Common myeloid progenitor, CD34-positive (primary cell): ENCODE measurements at regions not wholly inside any gene's neighbourhood (a gene's known extent, or its start where the extent isn't known, plus 50 kb on each side); places are given as distances from the start of the nearest gene placed in this dataset.

Experiments
- CTCF ChIA-PET: fragments of 350-600 bp; sonication (Branson Sonifier 250); formaldehyde crosslinking; loops from one replicate; lab custom pipeline; 2021; ENCODE audit warnings: antibody characterized with exemption; lab: Charles Lee
- POLR2A ChIA-PET: fragments of 350-600 bp; sonication (Branson Sonifier 250); formaldehyde crosslinking; loops from one replicate; lab custom pipeline; 2021; ENCODE audit warnings: antibody characterized with exemption; lab: Charles Lee
- DNase-seq, 3 donors: peaks; one replicate each; pipeline versions ENCODE4 v3.0.0 to v3.0.0-alpha.2; 2013
- H3K27ac ChIP-seq, 2 experiments: 1 replicate in 1 of 2; 2 replicates in 1 of 2; pipeline ENCODE4 v1.7.0; 2013; ENCODE audit warnings: inconsistent platforms in 2 of 2, low read length in 2 of 2, mild to moderate bottlenecking in 2 of 2, low read depth in 1 of 2, moderate library complexity in 1 of 2; ENCODE audit not compliant: severe bottlenecking in 2 of 2, insufficient read depth in 1 of 2, poor library complexity in 1 of 2
- H3K27me3 ChIP-seq, 5 experiments: replicated peaks in 2 of 5; 1 replicate in 3 of 5; 2 replicates in 2 of 5; pipeline versions ENCODE4 v1.6.1 to v1.7.0; 2013; ENCODE audit warnings: low read length in 4 of 5, mild to moderate bottlenecking in 2 of 5, moderate library complexity in 2 of 5, inconsistent platforms in 1 of 5; ENCODE audit not compliant: insufficient read depth in 5 of 5, control insufficient read depth in 4 of 5
- H3K36me3 ChIP-seq, 4 experiments: 1 replicate in 2 of 4; 2 replicates in 2 of 4; pipeline versions ENCODE4 v1.6.1 to v1.7.0; 2013; ENCODE audit warnings: low read length in 3 of 4, control low read depth in 1 of 4, mild to moderate bottlenecking in 1 of 4; ENCODE audit not compliant: control insufficient read depth in 4 of 4, insufficient read depth in 4 of 4
- H3K4me1 ChIP-seq, 4 experiments: 1 replicate in 3 of 4; 2 replicates in 1 of 4; pipeline versions ENCODE4 v1.6.1 to v1.7.1; 2013; ENCODE audit warnings: low read length in 3 of 4, mild to moderate bottlenecking in 3 of 4, control low read depth in 1 of 4, inconsistent platforms in 1 of 4, moderate library complexity in 1 of 4; ENCODE audit not compliant: control insufficient read depth in 4 of 4, insufficient read depth in 4 of 4; ENCODE audit errors: control extremely low read depth in 1 of 4
- H3K4me3 ChIP-seq, 7 experiments: 1 replicate in 4 of 7; 2 replicates in 3 of 7; pipeline versions ENCODE4 v1.5.1 to v1.7.0; 2013; ENCODE audit warnings: mild to moderate bottlenecking in 7 of 7, low read length in 6 of 7, moderate library complexity in 6 of 7, inconsistent platforms in 2 of 7, low read depth in 2 of 7, control low read depth in 1 of 7; ENCODE audit not compliant: insufficient read depth in 4 of 7, control insufficient read depth in 1 of 7; ENCODE audit errors: extremely low read depth in 1 of 7
- H3K9me3 ChIP-seq, 5 experiments: 1 replicate in 4 of 5; 2 replicates in 1 of 5; pipeline versions ENCODE4 v1.6.1 to v1.7.1; 2013; ENCODE audit warnings: low read length in 4 of 5, mild to moderate bottlenecking in 2 of 5, inconsistent platforms in 1 of 5, low read depth in 1 of 5, moderate library complexity in 1 of 5; ENCODE audit not compliant: control insufficient read depth in 4 of 5, insufficient read depth in 2 of 5; ENCODE audit errors: control extremely low read depth in 1 of 5
- WGBS: methylation state at CpG from one replicate; pipeline ENCODE4 v1.1.5; 2013; ENCODE audit not compliant: insufficient coverage; 5-methylcytosine and 5-hydroxymethylcytosine counted together

DNA sequence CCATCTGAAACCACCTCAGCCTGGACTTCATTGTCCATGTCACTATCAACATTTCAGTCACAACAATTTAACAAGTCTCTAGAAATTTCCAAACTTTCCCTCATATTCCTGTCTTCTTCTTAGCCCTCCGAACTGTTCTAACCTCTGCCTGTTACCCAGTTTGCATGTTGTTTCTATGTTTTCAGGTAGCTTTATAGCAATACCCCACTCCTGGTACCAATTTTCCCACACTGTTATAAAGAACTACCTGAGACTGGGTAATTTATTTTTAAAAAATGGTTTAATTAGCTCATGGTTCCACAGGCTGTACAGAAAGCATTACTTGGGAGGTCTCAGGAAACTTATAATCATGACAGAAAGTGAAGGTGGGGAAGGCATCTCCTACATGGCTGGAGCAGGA, 679.2 kb upstream of the FRG1 start:
- H3K4me3 ChIP-seq, result no peak overlapping the region
- H3K9me3 ChIP-seq, result peaks cover 0 to 3% (median 0%) of the 10 kb centered on the region in 5 experiments
- H3K27ac ChIP-seq, result no peak overlapping the region
- ChIA-PET CTCF (no interaction called here), POLR2A (no interaction called here)
- no peaks in the 10 kb centered on the region for H3K27me3 ChIP-seq
- no peaks in the 10 kb centered on the region for H3K36me3 ChIP-seq
- DNase-seq, result no peak
- WGBS, result 100% methylated on average over 1 of the region's 1 CpG
- no peaks in the 10 kb centered on the region for H3K4me1 ChIP-seq

DNA sequence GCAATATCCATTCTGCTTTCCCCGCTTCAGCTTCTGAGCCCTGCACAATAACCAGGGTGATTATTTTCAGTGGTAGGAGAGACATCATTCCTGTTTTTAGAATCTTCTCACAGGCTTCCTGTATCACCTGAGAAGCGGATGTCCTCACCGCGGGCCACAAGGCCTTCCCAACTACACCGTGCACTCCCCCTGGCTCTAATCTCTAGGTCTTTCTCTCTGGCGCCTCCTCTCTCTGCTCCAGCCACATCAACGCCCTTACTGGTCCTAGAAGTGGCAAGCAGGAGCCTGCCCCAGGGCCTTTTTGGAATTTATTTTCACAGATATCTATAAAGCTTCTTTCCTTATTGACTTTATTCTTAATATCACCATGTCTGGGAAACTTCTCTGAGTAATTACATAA, 675.2 kb upstream of the FRG1 start:
- Histone ChIP-seq H3K4me1 (no peaks in the 10 kb centered on the region), H3K27me3 (peaks cover 0 to 3% (median 0%) of the 10 kb centered on the region in 5 experiments), H3K36me3 (no peaks in the 10 kb centered on the region), H3K27ac (no peak overlapping the region), H3K4me3 (no peak overlapping the region), H3K9me3 (peaks cover 0 to 3% (median 0%) of the 10 kb centered on the region in 5 experiments)
- ChIA-PET POLR2A (no interaction called here), CTCF (no interaction called here)
- DNase-seq, result no peak
- 93% methylated on average over 7 of the region's 7 CpGs for WGBS

DNA sequence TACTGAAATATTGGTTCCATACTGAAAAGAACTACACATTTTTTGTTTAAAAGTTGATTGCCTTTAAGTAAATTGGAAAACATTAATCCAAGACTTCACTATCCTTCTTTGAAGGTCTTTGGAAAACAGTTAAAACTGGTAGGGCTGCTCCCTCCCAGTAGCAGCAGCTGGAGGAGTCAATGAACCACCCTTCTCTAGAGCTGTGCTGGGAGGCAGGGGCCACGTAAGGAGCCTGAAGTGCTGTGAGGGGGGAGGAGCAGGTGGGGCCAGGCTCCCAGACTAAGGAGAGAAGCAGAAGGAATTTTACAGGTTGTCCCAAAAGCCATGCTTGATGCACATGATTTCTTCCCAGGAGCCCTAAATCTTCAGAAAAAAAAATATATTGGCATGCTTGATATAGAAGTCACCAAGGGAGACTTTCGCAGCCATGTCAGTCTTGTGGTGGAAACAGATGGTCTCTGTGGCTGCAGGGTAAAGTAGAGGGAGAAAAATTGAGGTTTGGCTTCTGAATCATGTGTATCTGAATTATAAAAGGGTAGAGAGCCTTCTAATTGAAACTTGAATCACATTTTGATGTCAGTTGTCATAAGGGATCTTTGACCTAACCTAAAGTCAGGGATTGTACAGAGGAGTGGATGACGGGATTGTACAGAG, 673.2 kb upstream of the FRG1 start:
- no peaks in the 10 kb centered on the region for H3K4me1 ChIP-seq
- no peaks in the 10 kb centered on the region for H3K9me3 ChIP-seq
- POLR2A ChIA-PET, result no interaction called here
- H3K27ac ChIP-seq, result no peak overlapping the region
- H3K36me3 ChIP-seq, result no peaks in the 10 kb centered on the region
- 84% methylated on average over 3 of the region's 3 CpGs for WGBS
- no peak for DNase-seq
- H3K27me3 ChIP-seq, result peaks cover 0 to 3% (median 0%) of the 10 kb centered on the region in 5 experiments
- CTCF ChIA-PET, result no interaction called here
- no peak overlapping the region for H3K4me3 ChIP-seq

- no peaks in the 10 kb centered on the region for H3K36me3 ChIP-seq
- H3K4me1 ChIP-seq, result no peaks in the 10 kb centered on the region
- CTCF ChIA-PET, result no interaction called here
- H3K27ac ChIP-seq, result no peak overlapping the region
- no peaks in the 10 kb centered on the region for H3K9me3 ChIP-seq
- POLR2A ChIA-PET, result no interaction called here
- WGBS, result no CpG with 5 or more reads among the region's 3 CpGs
- DNase-seq, result no peak
- H3K27me3 ChIP-seq, result no peaks in the 10 kb centered on the region
- no peak overlapping the region for H3K4me3 ChIP-seq
Measured at GRCh38 chr4:189278597-189279165, 662.0 kb upstream of the FRG1 start.

DNA sequence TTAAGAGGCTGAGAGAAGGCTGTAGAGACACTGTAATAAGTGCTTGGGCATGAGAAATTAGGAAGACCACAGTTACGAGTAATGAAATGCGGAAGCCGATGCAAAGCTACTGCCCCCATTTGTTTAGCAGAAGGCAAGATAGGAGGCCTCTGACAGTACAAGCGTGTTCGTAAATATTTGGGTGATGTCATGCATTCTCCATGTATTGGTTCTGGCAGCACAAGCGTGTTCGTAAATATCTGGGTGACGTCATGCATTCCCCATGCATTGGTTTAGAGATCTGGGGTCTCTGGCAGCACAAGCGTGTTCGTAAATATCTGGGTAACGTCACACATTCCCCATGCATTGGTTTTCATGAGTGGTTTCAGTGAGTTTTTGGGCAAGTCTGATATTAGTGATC, 661.5 kb upstream of the FRG1 start:
- Histone ChIP-seq H3K27ac (no peak overlapping the region), H3K9me3 (no peaks in the 10 kb centered on the region), H3K36me3 (no peaks in the 10 kb centered on the region), H3K27me3 (no peaks in the 10 kb centered on the region), H3K4me1 (no peaks in the 10 kb centered on the region), H3K4me3 (no peak overlapping the region)
- ChIA-PET POLR2A (no interaction called here), CTCF (no interaction called here)
- 96% methylated on average over 11 of the region's 11 CpGs for WGBS
- no peak for DNase-seq

- WGBS, result 72% methylated on average over 8 of the region's 8 CpGs
- Histone ChIP-seq H3K9me3 (no peaks in the 10 kb centered on the region), H3K27me3 (no peaks in the 10 kb centered on the region), H3K4me3 (no peak overlapping the region), H3K27ac (no peak overlapping the region), H3K4me1 (no peaks in the 10 kb centered on the region), H3K36me3 (no peaks in the 10 kb centered on the region)
- no peak for DNase-seq
- ChIA-PET CTCF (no interaction called here), POLR2A (no interaction called here)
Measured at GRCh38 chr4:189285377-189285776, 655.3 kb upstream of the FRG1 start.

GRCh38 chr4:189291939-189292338, 648.7 kb upstream of the FRG1 start:
- Histone ChIP-seq H3K4me3 (no peak overlapping the region), H3K9me3 (no peaks in the 10 kb centered on the region), H3K4me1 (peaks cover 0 to 7% (median 0%) of the 10 kb centered on the region in 4 experiments), H3K36me3 (no peaks in the 10 kb centered on the region), H3K27ac (no peak overlapping the region), H3K27me3 (no peaks in the 10 kb centered on the region)
- DNase-seq, result no peak
- POLR2A ChIA-PET, result no interaction called here
- CTCF ChIA-PET, result interaction anchor here (0.6 kb wide), 1 partner anchor 28 kb away, joined by 3 read pairs; no protein-coding TSS in a partner anchor
